HG03432 (cell line): ENCODE measurements at regions not wholly inside any gene's neighbourhood (a gene's known extent, or its start where the extent isn't known, plus 50 kb on each side); places are given as distances from the start of the nearest gene placed in this dataset.

Experiments used
- ATAC-seq: cut with Tn5 transposase; IDR thresholded peaks from one replicate; pipeline ENCODE4 v1.9.1; 2021; ENCODE audit warnings: mild to moderate bottlenecking, moderate library complexity; ENCODE audit not compliant: unreplicated experiment

DNA sequence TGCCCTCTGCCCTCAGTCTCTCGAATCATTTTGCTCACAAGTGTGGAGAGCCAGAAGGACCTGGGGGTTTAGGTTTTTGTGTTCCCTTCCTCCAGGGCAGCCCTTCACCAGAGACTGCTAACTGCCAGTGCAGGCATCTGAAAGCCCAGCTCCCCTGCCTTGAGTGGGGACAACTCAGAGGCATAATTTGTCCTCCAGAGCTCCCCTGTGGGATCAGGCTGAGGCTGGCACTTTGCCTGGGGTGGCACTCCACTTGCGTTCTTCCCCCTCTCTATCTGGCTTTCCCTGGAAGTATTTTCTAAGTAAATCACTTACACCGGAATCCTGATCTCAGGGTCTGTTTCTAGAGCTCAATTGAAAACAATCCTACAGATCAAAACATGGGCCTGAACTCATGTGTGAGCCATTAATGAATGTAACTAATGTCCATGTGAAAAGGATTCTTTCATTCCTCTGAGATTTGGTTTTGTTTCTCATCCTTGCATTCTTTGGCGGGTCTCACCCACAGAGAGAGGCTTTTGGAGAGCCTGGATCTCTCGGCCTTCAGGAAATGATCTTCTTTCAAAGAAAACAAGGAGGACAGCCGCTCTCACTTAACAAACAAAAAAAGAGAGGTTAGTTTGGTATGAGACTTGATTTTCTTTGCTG, 125.7 kb upstream of the RIPOR2 start:
- ATAC-seq = no peak

DNA sequence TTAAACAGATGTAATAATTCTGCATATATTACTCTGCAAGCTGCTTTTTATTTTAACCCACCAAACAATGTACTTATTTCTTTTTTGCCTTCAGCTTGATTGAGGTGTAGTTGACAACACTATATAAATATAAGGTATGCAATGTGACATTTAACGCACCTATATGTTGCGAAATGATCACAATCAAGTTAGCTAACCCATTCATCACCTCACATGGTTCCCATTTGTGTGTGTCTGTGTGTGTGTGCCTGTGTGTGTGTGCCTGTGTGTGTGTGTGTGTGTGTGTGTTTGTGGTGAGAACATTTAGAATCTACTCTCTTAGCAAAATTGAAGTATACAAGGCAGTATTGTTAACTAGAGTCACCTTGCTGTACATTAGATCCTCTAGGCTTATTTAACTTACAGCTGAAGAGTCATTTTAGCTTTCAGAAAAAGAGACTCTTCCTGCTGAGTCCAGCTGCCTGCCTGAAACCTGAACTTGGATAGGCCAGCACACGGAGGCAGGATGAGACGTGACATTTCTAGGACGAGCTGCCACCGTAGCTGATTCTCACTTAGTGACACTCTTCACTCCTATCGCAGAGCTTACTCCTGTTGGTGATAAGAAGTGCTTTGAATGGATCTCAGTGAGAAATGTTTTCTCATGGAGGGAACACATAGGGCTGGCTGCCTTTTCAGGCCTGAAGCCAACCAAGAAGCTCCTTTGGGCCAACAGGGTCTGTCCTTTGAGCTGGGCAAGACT, 126.5 kb upstream of the RIPOR2 start:
- no peak for ATAC-seq

DNA sequence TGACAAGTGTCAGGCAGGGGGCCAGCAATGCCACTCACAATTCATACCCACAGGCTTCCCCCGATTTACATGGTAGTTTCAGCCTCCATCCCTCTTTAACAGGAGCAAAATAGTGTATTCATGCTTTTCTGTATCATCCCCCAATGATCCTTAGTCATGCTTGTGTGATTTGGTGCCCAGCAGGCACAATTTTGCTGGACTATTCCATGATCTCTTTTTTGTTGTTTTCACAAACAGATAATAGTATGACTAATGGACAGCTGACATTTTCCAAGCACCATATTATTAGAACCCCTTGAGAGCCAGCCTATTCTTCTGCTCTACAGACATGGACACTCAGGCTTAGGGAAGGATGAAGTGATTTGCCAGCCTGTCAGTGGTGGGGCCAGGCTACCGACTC, 128.2 kb upstream of the RIPOR2 start:
- no peak for ATAC-seq

DNA sequence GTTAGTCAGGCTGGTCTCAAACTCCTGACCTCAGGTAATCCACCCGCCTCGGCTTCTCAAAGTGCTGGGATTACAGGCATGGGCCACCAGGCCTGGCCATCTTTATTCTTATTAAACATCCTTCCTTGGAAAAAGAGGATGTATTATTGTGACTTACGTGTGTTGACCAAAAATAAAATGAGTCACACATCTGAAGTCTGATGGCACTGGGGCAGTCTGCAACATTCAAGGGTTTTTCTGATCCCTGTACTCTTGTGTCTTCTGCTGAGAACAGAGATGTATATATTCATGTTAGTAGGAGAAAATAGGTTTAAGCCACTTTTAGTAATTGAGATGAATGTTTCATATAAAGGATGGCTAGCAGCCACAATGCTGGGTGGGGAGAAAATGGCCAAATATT, 129.9 kb upstream of the RIPOR2 start:
- ATAC-seq = no peak

DNA sequence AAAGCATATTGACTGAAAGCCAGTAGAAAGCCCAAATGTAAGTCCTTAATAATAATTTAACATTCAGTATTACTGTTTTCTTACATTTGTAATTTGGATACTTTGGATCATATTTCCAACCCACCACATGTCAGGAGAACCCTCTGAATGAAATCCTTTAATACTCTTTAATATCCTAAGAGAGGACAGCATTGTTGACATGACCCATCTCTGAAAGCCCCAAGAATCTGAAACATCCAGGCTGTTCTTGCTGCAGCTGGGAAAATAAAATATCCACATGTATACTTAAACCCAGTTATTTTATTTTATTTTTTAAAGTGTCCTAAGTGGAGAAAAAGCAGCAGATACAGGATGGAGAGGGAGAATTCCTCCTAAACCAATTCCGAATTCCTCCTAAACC, 130.8 kb upstream of the RIPOR2 start:
- no peak for ATAC-seq

DNA sequence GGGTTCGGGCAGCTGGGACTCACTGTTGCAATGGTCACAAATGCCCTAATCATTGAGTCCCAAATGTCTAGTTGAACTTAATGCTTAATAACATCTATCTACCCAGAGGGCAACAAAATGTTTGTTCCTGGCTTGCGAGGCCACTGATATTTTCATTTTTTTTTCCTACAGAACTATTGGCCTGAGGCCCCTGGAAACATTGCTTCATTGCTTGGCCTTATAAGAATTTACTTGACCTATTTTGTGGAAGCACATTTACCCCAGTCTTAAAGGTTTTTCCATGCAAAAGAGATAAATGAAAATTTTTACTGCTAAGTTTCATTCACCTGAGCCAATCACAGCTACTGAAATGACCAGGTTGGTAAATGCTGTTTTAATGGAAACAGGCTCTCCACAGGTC, 133.1 kb upstream of the RIPOR2 start:
- ATAC-seq = no peak

DNA sequence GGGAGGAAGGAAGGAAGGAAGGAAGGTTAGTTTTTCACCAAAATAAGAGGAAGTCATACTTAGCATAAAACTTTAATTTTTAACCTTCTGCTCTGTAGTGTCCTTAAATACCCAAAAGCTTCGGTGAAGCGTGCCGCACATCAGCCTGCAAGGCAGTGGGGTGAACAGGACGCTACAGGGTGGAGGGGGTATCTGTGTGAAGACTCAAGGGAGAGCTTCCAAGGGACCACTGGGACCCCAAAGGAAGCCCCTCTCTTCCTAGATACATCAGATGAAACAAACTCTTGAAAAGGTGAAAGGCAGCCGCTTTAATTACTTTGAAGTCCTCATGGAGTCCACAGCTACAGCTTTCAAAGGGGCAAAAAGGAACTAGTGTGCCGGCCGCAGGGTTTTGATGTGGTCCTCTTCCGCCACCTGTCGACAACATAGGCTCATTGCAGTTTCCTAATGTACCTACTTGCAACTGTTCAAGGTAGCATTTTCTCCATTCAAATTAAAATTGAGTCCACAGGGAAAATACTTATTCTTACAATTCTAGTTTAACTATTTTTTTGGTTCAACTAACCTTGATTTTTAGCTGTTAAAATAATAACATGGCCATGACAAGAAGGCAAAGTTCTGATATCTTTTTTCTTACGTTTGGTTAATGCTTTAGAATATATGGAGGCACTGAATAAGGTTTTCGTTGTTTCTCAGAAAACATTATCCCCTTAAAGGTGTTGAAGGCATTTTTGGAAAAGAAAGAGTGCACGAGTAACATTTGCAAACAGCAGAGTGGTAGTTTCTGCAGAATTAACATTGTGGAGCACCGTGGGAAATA, 135.0 kb upstream of the RIPOR2 start:
- peak; percentile 86 for ATAC-seq

DNA sequence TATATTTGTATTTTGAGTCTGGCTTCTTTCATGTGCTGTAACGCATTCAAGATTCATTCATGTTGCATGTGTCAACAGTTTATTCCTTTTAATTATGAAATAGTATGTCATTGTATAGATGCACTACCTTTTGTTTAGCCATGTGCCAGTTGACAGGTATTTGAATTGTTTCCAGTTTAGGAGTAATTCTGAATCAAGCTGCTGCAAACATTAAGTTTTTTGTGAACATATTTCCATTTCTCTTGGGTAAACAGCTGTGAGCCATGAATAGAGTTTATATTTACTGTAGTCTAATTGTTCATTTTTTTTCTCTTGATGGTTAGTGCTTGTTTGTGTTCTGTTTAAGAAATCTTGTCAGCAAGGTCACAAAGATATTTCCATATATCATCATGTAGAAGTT, 142.4 kb upstream of the RIPOR2 start:
- ATAC-seq = no peak

DNA sequence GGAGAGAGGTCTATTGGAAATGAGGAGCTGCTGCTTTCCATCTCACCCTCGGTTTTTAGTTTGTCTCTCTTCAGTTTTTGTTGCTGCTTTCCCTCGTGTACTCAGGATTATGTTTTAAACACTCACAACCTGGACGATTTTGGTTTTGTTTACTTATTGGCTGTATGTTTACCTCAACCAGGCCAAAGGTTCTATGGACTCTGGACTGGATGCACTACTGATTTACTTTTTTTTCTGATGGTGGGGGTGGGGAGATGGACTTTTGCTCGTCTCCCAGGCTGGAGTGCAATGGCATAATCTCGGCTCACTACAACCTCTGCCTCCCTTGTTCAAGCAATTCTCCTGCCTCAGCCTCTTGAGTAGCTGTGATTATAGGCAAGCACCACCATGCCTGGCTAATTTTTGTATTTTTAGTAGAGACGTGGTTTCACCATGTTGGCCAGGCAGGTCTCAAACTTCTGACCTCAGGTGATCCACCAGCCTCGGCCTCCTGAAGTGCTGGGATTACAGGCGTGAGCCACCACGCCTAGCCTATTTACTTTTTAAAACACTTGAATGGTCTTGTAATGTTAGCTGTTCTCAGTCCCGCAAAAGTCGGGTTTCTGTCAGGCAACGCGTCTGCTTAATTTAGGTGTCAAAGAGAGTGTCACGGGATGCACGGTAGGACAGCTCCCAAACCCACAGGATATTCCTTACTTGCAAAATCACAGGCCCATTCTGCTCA, 148.2 kb upstream of the RIPOR2 start:
- ATAC-seq = no peak

DNA sequence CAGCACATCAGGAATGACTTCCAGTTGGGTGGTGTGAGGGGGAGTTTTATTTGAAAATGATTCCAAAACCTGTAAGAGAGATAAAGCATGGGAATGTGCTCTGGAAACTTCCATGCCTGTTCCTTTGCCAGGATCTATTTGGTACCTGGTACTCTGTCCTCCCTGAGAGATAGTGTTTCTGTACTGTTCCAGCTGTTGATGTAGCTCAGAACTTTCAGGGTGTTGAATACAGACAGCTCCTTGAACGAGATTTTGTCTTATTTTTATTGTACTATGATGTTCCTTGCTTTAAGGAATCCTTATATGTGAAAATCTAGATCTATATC, 148.7 kb upstream of the RIPOR2 start:
- no peak for ATAC-seq

DNA sequence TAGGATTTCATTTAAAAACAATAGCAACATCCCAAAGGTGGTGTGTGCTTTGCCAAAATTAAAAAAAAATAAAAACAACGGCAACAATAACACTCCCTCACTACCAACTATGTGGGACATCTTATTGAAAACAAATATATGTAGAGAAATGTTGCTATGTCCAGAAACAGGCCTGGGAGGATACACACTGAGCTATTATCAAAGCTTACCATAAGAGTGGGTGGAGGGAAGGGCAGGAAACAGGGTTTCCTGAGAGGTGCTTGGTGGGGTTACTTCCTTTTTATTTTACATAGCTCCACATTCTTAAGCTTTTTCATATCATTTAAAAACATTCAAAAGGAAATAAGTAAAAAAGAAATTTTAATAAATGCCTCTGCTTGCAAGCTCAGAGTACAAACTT, 150.0 kb upstream of the RIPOR2 start:
- no peak for ATAC-seq

DNA sequence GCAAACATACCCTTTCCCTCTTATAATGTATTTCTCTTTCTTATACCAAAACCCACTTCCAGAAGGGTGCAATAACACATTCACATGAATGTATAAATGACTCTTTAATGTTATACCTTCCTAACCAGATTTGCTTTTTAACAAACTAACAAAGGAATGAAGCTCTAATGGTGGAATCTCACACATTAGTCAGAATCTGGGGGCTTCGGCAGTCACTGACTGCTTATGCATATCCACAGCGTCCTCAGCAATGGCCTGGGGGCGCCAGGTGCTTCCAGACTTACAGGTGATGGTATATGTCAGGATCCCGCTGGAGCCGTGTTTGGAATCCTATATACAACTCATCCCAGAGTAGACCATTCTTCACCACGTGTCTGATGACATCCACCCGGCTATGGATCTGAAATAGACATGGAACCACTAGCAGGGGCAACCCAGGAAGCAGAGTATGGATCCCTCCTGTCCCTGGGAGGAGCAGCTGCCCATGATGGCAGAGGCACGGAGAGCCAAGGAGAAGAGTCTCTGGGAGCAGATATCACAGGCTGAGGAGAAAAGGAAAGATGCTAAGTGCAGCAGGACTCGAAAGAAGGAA, 150.8 kb upstream of the RIPOR2 start:
- no peak for ATAC-seq

DNA sequence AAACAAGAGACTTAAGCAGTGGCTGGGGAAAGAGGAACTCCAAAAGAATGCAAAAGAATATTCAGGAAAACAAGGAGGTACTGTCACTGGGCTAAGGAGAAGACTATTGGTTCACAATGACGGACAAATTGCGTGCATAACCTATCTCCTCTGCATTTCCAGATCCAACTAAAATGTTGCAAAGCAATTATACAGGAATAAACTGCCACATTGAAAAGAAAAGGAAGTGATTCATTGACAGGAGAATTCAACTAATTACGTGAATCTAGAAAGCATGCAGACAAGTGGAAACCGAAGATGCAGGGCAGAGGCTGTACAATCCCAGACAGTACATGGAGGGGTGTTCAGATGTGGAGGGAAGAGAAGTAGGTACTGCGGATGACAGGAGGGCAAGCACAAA, 152.8 kb upstream of the RIPOR2 start:
- no peak for ATAC-seq

DNA sequence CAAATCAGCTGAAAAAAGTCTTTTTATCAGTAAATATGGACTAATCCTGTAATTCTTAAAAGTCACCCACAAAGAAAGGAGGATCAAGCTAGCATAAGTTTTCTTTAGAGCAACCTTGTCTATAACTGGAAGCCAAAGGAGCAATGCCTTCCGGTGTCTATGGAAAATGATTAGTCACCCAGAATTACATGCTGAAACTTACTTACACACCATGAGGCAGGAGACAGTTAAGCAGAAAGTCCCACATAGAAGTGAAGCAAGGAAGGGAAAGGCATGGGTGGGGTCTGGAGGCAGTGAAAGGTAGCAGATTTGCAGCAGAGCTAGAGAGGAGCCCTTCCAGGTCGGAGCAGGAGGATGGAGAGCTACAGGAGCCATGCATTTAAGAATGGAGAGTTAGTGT, 153.7 kb upstream of the RIPOR2 start:
- no peak for ATAC-seq

DNA sequence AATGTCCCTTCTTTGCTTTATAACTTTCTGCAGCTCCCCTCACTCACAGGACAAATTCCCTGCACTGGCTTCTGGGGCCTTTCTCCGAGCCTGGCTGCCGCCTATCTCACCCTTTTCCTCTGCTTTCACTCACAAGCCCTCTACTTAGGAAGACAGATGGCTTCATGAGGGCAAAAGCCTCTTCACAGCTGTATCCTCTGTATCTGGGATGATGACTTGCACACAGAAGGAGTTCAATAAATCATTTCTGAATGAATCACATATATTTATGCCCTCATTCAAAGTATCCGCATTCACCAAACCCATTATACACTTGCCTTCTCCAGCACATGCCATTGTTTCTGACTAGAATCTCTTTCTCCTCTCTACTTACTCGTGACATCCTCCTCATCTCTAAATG, 159.0 kb upstream of the RIPOR2 start:
- ATAC-seq = no peak

DNA sequence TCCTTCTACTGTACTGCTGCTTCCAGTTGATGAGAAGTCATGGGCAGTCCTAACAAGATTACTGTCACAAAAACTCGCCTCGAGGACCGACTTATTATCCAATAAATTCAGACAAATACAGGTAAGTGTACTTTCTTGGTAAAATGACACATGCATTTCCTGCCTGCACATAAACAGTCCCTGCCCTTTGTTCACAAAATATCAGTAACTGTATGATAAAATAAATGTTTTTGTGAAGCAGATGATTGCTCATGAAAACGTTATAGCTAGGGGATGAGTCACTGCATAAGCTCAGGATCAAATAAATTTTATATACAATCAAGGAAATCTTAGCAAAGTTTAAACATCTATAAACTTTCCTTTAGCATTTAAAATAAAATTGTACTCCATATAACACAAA, 164.5 kb upstream of the RIPOR2 start:
- no peak for ATAC-seq

DNA sequence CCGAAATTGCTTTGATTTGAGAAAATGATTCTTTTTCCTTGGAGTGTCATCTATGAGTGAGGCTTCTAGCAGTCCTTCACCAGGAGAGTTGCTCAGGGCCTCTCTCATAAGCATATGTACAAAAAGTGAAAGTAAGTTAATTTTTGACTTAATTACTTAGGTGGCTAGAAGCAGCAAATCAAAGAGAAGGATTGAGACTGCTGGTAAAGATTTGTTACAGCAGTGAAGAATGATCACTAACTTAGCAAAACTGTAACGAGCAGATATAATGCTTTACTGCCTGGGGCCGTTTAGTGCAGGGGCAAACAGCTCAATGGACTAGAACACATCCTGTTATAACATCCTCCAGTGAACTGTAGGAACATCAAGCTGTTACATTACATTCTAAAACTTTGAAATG, 167.8 kb upstream of the RIPOR2 start:
- no peak for ATAC-seq

DNA sequence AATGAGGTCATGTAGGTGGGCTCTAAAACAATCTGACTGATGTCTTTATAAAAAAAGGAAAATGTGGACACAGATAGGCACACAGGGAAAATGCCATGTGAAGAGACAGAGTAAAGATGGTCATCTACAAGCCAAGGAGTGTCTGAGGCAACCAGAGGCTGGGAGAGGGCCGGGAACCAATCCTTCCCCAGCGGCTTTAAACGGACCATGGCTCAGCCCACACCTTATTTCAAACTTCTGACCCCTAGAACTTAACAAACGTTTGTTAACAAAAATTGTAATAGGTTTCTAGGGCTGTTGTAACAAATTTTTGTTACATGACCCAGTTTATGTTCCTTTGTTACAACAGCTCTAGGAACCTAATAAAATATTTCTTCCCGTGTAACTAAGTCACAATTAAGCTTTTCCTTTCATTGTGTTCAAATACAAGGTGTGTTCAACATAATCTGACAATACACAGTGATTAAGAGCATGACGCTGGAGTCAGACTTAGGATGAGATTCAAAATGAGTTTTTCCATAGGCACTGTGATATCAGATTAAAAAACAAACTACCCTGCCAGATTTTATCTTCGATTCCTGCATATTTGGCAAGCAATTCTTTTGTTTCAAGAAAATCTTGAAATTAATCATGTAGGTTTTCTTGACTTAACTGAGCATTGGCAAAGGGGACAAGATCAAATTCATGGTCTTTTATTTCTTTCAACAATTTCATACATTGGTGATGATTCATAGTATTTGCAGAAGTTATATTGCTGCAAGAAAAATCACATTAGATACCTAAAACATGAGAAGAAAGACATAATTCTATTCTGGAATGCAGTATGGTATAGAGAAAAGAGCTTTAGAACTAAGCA, 169.5 kb upstream of the RIPOR2 start:
- ATAC-seq = no peak

DNA sequence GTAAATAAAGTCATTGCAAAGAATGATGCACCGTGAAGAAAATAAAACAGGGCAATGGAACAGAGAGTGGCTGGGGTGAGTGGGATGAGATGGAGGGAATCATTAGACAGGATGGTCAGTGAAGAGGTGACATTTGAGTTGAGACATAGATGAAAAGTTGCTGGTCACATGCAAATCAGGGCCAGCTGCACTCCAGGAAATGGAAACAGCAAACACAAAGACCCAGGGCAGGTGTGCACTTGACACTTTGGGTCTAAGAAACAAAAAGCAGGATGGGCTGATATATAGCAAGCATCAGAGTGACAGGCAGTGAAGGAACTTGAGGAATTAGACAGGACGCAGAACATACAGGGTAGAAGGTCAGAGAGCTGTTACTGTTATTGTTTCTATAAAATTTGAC, 171.5 kb upstream of the RIPOR2 start:
- ATAC-seq = peak; percentile 54

DNA sequence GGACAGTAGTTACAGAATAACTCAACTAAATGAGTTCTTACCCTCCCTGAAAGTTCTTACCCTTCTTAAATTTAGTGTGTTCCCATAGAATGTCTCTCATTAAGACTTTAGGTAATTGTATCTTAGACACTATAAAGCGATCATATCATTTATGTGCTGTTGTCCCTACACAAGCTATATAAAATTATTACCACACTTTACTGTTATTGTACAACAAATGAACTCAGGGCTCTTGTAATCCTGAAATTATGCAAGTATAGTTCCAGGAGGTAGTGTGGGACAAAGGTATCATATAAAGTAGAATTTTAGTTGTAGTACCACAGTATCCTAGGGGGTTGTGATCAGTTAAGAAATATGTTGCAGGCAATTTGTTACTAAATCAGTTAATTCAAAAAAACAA, 167.4 kb upstream of the CARMIL1 start:
- ATAC-seq = no peak
